KBM-7 (cell line): ENCODE measurements at regions not wholly inside any gene's neighbourhood (a gene's known extent, or its start where the extent isn't known, plus 50 kb on each side); places are given as distances from the start of the nearest gene placed in this dataset.
"Not testable (repeated sequence)": the region's sequence is repeated elsewhere in the genome, so short reads cannot be mapped to it uniquely, and the experiment has no call there.

Experiments used
- DNase-seq: peaks from one replicate; pipeline ENCODE4 v3.0.0-alpha.2; 2015
- in situ Hi-C: fragments of 300-500 bp; cut with MboI; formaldehyde crosslinking; loops from 2 replicates; pipeline ENCODE4 v1.14.3; 2020; ENCODE audit warnings: low sequenced_read_pairs, low pct_unique_long_range_greater_than_20kb, mixed read lengths

GRCh38 chr6:147651-148050 is 144.6 kb upstream of the DUSP22 start:
- in situ Hi-C loops, DNase-seq: not testable (repeated sequence)

GRCh38 chr6:148051-148984 is 144.0 kb upstream of the DUSP22 start:
- in situ Hi-C loops = not testable (repeated sequence)
- peak; percentile 91 for DNase-seq

- in situ Hi-C loops, DNase-seq: not testable (repeated sequence)
Observed at GRCh38 chr6:150147-150546, 142.1 kb upstream of the DUSP22 start.

- in situ Hi-C loops, DNase-seq: not testable (repeated sequence)
Observed at GRCh38 chr6:152436-152835, 139.9 kb upstream of the DUSP22 start.

- in situ Hi-C loops = not testable (repeated sequence)
- DNase-seq = peak; percentile 21
Observed at GRCh38 chr6:153026-153425, 139.3 kb upstream of the DUSP22 start.

- in situ Hi-C loops = not testable (repeated sequence)
Observed at GRCh38 chr6:153867-154266, 138.4 kb upstream of the DUSP22 start.

GRCh38 chr6:154321-155092 is 137.8 kb upstream of the DUSP22 start:
- DNase-seq, in situ Hi-C loops: not testable (repeated sequence)

More at GRCh38 chr6:153867-154266, 138.4 kb upstream of the DUSP22 start:
- DNase-seq = not testable (repeated sequence)

GRCh38 chr6:156010-156409 is 136.3 kb upstream of the DUSP22 start:
- no peak for DNase-seq
- in situ Hi-C loops = no loop called here

GRCh38 chr6:156441-157140 is 135.7 kb upstream of the DUSP22 start:
- DNase-seq, in situ Hi-C loops: not testable (repeated sequence)

GRCh38 chr6:157176-157575 is 135.1 kb upstream of the DUSP22 start:
- in situ Hi-C loops = not testable (repeated sequence)
- DNase-seq = peak; percentile 23

GRCh38 chr6:161657-162056 is 130.6 kb upstream of the DUSP22 start:
- DNase-seq, in situ Hi-C loops: not testable (repeated sequence)

GRCh38 chr6:164720-165119 is 127.6 kb upstream of the DUSP22 start:
- in situ Hi-C loops = no loop called here
- no peak for DNase-seq

- in situ Hi-C loops = no loop called here
- no peak for DNase-seq
Observed at GRCh38 chr6:165263-165662, 127.0 kb upstream of the DUSP22 start.

- DNase-seq = no peak
- in situ Hi-C loops = no loop called here
Observed at GRCh38 chr6:165906-166305, 126.4 kb upstream of the DUSP22 start.

- DNase-seq = peak; percentile 73
- in situ Hi-C loops = no loop called here
Observed at GRCh38 chr6:168865-169455, 123.3 kb upstream of the DUSP22 start.

GRCh38 chr6:174036-174435 is 118.3 kb upstream of the DUSP22 start:
- in situ Hi-C loops = no loop called here
- DNase-seq = no peak

GRCh38 chr6:175680-176079 is 116.6 kb upstream of the DUSP22 start:
- DNase-seq = no peak
- in situ Hi-C loops = no loop called here

- in situ Hi-C loops = no loop called here
Observed at GRCh38 chr6:176766-177165, 115.5 kb upstream of the DUSP22 start.

GRCh38 chr6:178119-178518 is 114.2 kb upstream of the DUSP22 start:
- in situ Hi-C loops = no loop called here

More at GRCh38 chr6:176766-177165, 115.5 kb upstream of the DUSP22 start:
- no peak for DNase-seq

More at GRCh38 chr6:178119-178518, 114.2 kb upstream of the DUSP22 start:
- no peak for DNase-seq
